HCEC 1CT (cell line): ENCODE measurements at regions not wholly inside any gene's neighbourhood (a gene's known extent, or its start where the extent isn't known, plus 50 kb on each side); places are given as distances from the start of the nearest gene placed in this dataset.
"Not testable (repeated sequence)": the region's sequence is repeated elsewhere in the genome, so short reads cannot be mapped to it uniquely, and the experiment has no call there.

Experiments
- DNase-seq: peaks from one replicate; pipeline ENCODE4 v3.0.0-alpha.2; 2017

- DNase-seq, result no peak
Measured at GRCh38 chr1:212495766-212496494, 63.2 kb downstream of the NENF start.

GRCh38 chr1:212496682-212497081, 64.0 kb downstream of the NENF start:
- no peak for DNase-seq

- no peak for DNase-seq
Measured at GRCh38 chr1:212497553-212497952, 64.8 kb downstream of the NENF start.

- DNase-seq, result peak; percentile 61
Measured at GRCh38 chr1:212498283-212499040, 65.7 kb downstream of the NENF start.

GRCh38 chr1:212500351-212500750, 67.6 kb downstream of the NENF start:
- DNase-seq, result no peak

- DNase-seq, result peak; percentile 13
Measured at GRCh38 chr1:212500983-212501382, 68.3 kb downstream of the NENF start.

- DNase-seq, result no peak
Measured at GRCh38 chr1:212503714-212504113, 71.0 kb downstream of the NENF start.

- DNase-seq, result no peak
Measured at GRCh38 chr1:212504171-212504803, 71.6 kb downstream of the NENF start.

- DNase-seq, result no peak
Measured at GRCh38 chr1:212506666-212507065, 73.9 kb downstream of the NENF start.

GRCh38 chr1:212507369-212507768, 74.6 kb downstream of the NENF start:
- no peak for DNase-seq

GRCh38 chr1:212512816-212513559, 80.3 kb downstream of the NENF start:
- DNase-seq, result peak; percentile 18

- DNase-seq, result no peak
Measured at GRCh38 chr1:212513586-212513985, 80.9 kb downstream of the NENF start.

GRCh38 chr1:212514056-212514614, 81.4 kb downstream of the NENF start:
- no peak for DNase-seq

- no peak for DNase-seq
Measured at GRCh38 chr1:212514782-212515181, 82.1 kb downstream of the NENF start.

GRCh38 chr1:212515329-212515760, 82.6 kb downstream of the NENF start:
- DNase-seq, result no peak

- DNase-seq, result not testable (repeated sequence)
Measured at GRCh38 chr1:212516012-212516411, 83.3 kb downstream of the NENF start.

- DNase-seq, result no peak
Measured at GRCh38 chr1:212518188-212519054, 85.7 kb downstream of the NENF start.

GRCh38 chr1:212519131-212519530, 86.4 kb downstream of the NENF start:
- no peak for DNase-seq

- no peak for DNase-seq
Measured at GRCh38 chr1:212520299-212520698, 87.6 kb downstream of the NENF start.

- no peak for DNase-seq
Measured at GRCh38 chr1:212520746-212521145, 87.8 kb upstream of the ATF3 start.

GRCh38 chr1:212525479-212526110, 83.0 kb upstream of the ATF3 start:
- DNase-seq, result peak; percentile 15
